ENCODE measurements at regions not wholly inside any gene's neighbourhood (a gene's known extent, or its start where the extent isn't known, plus 50 kb on each side); places are given as distances from the start of the nearest gene placed in this dataset.

GRCh38 chr4:129561886-129562671 is 466.1 kb downstream of the C4orf33 start:
- no peak for TF ChIP-seq EZH2 (IDR thresholded peaks at IDR 0.05)
- TF ChIP-seq POLR2AphosphoS5 (IDR thresholded peaks at IDR 0.05; ENCODE audit: borderline replicate concordance, low read depth, low read length), result no peak
- no peak for TF ChIP-seq FOXP2 (optimal IDR thresholded peaks at IDR 0.05; ENCODE audit: control extremely low read depth, extremely low read length, insufficient read depth)

All from SK-N-MC (cell line).